Fibroblast of lung (primary cell): ENCODE measurements at regions not wholly inside any gene's neighbourhood (a gene's known extent, or its start where the extent isn't known, plus 50 kb on each side); places are given as distances from the start of the nearest gene placed in this dataset.

ENCODE experiments used
- CTCF ChIP-seq, 2 donors: IDR thresholded peaks in 1 of 2; conservative IDR thresholded peaks in 1 of 2; 1 replicate in 1 of 2; 2 replicates in 1 of 2; pipeline ENCODE4 v1.5.1; 2011 to 2012; ENCODE audit warnings: low read length in 2 of 2, control low read depth in 1 of 2, inconsistent platforms in 1 of 2, low read depth in 1 of 2, mild to moderate bottlenecking in 1 of 2
- EZH2 ChIP-seq: IDR thresholded peaks from 2 replicates; pipeline ENCODE4 v1.5.1; 2012; ENCODE audit warnings: low read length, control low read depth, mild to moderate bottlenecking; ENCODE audit errors: missing control alignments

GRCh38 chr2:215556979-215557378, 121.1 kb upstream of the FN1 start:
- no peak for TF ChIP-seq CTCF (conservative IDR thresholded peaks at IDR 0.05 in 1 of 2, IDR thresholded peaks at IDR 0.05 in 1 of 2; ENCODE audit: low read depth in 1 of 2, low read length in 2 of 2)
- TF ChIP-seq EZH2 = no peak
